Adipocyte (in vitro differentiated cells): ENCODE measurements at regions not wholly inside any gene's neighbourhood (a gene's known extent, or its start where the extent isn't known, plus 50 kb on each side); places are given as distances from the start of the nearest gene placed in this dataset.

Experiments used
- DNase-seq: peaks from one replicate; pipeline ENCODE4 v3.0.0-alpha.2; 2015; ENCODE audit warnings: low read depth
- H3K27me3 ChIP-seq: replicated peaks from 2 replicates; pipeline ENCODE4 v1.7.0; 2013; ENCODE audit warnings: mild to moderate bottlenecking, low read length, moderate library complexity; ENCODE audit not compliant: control insufficient read depth, insufficient read depth
- H3K36me3 ChIP-seq: 2 replicates; pipeline ENCODE4 v1.7.0; 2013; ENCODE audit warnings: low read length, mild to moderate bottlenecking, moderate library complexity; ENCODE audit not compliant: control insufficient read depth, insufficient read depth, severe bottlenecking
- H3K4me1 ChIP-seq: 2 replicates; pipeline ENCODE4 v1.7.0; 2013; ENCODE audit warnings: mild to moderate bottlenecking, low read length, moderate library complexity; ENCODE audit not compliant: control insufficient read depth, insufficient read depth
- H3K4me3 ChIP-seq: 2 replicates; pipeline ENCODE4 v1.7.0; 2013; ENCODE audit warnings: mild to moderate bottlenecking, low read length, moderate library complexity
- H3K9ac ChIP-seq: 2 replicates; pipeline ENCODE4 v1.7.0; 2013; ENCODE audit warnings: mild to moderate bottlenecking, low read length, moderate library complexity
- H3K9me3 ChIP-seq: 2 replicates; pipeline ENCODE4 v1.7.0; 2013; ENCODE audit warnings: mild to moderate bottlenecking, low read length, moderate library complexity; ENCODE audit not compliant: control insufficient read depth

DNA sequence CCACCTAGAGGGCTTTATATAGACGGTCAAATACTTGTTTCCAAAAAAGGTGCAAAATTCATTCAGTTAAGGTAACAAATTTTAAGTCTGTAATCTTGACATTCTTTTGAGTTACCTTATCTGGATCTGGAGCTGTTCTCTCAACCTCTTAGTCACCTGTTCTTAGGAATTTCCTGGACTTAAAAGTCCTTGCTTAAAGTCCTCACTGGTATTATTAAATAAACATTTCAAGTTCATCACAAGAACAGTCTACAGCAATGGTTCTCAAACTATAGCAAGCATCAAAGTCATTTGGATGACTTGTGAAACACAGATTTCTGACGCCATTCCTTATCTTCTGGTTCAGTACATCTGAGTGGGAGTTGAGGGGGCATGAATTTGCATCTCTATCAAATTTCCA lies 122.9 kb upstream of the GOLIM4 start:
- no peaks in the 10 kb centered on the region for H3K36me3 ChIP-seq
- no peaks in the 10 kb centered on the region for H3K9me3 ChIP-seq
- peaks cover 16% of the 10 kb centered on the region for H3K27me3 ChIP-seq
- H3K4me3 ChIP-seq: no peak overlapping the region
- H3K4me1 ChIP-seq: no peaks in the 10 kb centered on the region
- DNase-seq: no peak
- no peak overlapping the region for H3K9ac ChIP-seq

DNA sequence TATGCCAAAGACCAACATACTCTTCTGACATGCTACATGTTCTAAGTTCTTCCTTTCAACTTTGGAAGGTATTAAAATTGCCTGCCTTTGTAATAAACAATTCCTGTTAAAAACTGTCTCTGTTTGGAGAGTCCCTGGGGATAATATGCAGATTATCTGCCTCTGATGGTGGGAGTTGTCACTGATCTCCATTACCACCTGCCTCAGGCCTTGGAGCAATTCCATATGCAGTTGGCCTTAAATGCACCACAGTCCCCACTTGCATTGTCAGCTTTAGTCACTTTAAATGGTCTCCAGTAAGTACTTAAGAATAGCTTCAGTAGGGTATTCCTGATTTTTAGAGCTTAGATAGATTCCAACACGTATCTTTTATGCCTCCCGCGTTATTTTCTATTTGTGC lies 121.1 kb upstream of the GOLIM4 start:
- H3K36me3 ChIP-seq: no peaks in the 10 kb centered on the region
- no peaks in the 10 kb centered on the region for H3K9me3 ChIP-seq
- peaks cover 9% of the 10 kb centered on the region for H3K4me1 ChIP-seq
- H3K4me3 ChIP-seq: no peak overlapping the region
- DNase-seq: no peak
- H3K9ac ChIP-seq: no peak overlapping the region
- peaks cover 11% of the 10 kb centered on the region for H3K27me3 ChIP-seq

DNA sequence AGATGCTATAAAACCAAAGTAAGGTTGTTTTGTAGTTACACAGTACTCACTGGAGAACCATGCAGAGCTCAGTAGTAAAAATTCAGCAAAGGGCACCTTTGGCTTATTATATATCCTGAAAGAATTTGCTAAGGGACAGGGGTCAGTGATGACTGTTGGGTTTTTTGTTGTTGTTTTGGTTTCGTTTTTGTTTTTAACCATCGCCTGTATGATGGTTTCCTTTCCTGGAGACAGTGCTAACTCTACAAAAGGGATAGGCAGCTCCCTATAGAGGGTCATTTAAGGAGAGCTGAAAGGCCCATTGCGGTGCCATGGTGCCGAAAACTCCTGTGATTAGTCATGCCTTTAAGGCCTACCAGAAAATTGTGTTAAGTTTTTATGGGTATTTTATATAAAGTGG lies 118.2 kb upstream of the GOLIM4 start:
- peak; percentile 14 for DNase-seq
- Histone ChIP-seq H3K4me3 (no peak overlapping the region), H3K9ac (no peak overlapping the region), H3K4me1 (peaks cover 9% of the 10 kb centered on the region), H3K36me3 (no peaks in the 10 kb centered on the region), H3K27me3 (no peaks in the 10 kb centered on the region), H3K9me3 (no peaks in the 10 kb centered on the region)

DNA sequence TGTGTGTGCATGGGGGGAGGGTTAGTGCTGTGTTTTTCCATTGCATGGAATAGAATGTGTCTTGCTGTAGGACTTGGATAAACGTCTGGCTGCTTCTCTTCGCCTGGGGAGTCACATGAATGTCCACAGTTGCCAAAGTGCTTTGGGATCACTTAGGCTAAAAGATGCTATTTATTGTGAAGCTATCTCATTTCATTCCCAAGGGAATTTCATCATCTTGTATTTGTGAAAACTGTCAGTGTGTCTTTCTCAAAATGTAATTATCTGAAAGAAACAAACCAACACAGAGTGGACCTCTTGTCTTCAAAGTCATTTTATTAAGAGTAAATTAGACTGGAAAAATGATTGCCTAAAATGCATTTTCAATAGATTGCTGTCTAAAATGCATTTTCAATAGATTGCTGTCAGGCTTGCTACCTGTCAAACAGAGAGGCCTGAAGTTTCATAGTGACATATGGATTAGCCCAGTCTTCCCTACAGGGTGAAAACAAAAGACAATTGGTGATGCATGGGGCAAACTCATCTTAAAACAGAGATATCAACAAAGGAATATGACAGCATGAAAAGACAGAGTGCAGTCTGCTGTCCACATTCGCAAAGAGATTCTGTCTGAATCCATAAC lies 117.1 kb upstream of the GOLIM4 start:
- Histone ChIP-seq H3K27me3 (no peaks in the 10 kb centered on the region), H3K9ac (no peak overlapping the region), H3K9me3 (no peaks in the 10 kb centered on the region), H3K4me3 (no peak overlapping the region), H3K4me1 (peaks cover 9% of the 10 kb centered on the region), H3K36me3 (no peaks in the 10 kb centered on the region)
- DNase-seq: no peak

DNA sequence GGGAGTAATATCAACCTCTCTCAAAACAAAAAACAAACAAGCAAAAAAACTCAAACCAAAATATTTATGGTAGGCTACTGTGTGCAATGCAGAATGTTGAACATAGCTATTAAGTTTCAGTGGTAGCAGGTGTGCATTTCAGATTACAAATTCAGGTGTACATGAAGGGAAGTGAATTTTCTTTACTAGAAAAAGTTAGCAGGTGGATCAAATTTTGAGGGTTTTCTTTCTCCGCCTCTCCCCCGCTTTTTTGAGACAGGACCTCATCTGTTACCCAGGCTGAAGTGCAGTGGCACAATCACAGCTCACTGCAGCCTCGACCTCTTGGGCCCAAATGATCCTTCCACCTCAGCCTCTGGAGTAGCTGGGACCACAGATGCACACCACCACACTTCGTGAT lies 109.7 kb upstream of the GOLIM4 start:
- H3K4me1 ChIP-seq: no peaks in the 10 kb centered on the region
- H3K36me3 ChIP-seq: no peaks in the 10 kb centered on the region
- no peak overlapping the region for H3K9ac ChIP-seq
- no peak overlapping the region for H3K4me3 ChIP-seq
- no peak for DNase-seq
- no peaks in the 10 kb centered on the region for H3K9me3 ChIP-seq
- no peaks in the 10 kb centered on the region for H3K27me3 ChIP-seq

DNA sequence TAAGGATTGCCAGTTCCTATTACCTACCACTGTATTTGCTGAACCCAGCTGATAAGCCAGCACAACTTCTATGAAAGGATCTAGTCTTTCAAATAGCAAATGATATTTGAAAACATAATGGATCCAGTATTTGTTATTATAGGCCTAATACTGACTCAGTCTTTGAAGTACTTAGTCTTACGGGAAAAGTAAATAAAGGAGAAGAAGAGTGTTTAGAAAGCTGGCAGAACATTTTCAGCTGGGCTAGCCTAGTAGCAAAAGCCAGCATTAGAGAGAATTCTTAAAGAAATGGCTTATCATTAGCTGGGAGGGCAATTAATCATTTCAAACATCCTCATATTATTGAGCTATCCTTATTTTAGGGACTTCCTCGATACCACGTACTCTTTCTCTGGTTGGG lies 101.4 kb upstream of the GOLIM4 start:
- DNase-seq: no peak
- no peaks in the 10 kb centered on the region for H3K36me3 ChIP-seq
- no peak overlapping the region for H3K4me3 ChIP-seq
- H3K4me1 ChIP-seq: no peaks in the 10 kb centered on the region
- H3K27me3 ChIP-seq: no peaks in the 10 kb centered on the region
- H3K9ac ChIP-seq: no peak overlapping the region
- H3K9me3 ChIP-seq: no peaks in the 10 kb centered on the region

DNA sequence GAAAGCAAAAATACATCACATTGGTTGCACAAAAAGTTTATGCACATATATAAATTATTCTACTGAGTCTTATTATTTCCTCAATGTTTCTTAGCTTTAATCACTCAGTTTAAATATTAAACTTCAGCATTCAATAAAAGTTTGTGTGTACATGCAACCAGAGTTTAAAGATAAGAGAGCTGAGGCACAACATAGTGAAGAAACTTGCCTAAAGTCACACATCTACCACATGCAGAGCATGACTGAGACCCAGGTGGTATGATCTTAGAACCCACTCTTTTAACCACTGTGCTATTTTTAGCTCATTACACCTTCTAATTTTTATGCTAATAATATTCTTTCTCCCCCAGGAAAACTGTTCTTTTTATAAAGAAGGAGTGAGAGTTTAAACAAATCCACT lies 96.1 kb upstream of the GOLIM4 start:
- Histone ChIP-seq H3K27me3 (no peaks in the 10 kb centered on the region), H3K9ac (no peak overlapping the region), H3K36me3 (no peaks in the 10 kb centered on the region), H3K4me3 (no peak overlapping the region), H3K4me1 (no peaks in the 10 kb centered on the region), H3K9me3 (no peaks in the 10 kb centered on the region)
- DNase-seq: no peak

DNA sequence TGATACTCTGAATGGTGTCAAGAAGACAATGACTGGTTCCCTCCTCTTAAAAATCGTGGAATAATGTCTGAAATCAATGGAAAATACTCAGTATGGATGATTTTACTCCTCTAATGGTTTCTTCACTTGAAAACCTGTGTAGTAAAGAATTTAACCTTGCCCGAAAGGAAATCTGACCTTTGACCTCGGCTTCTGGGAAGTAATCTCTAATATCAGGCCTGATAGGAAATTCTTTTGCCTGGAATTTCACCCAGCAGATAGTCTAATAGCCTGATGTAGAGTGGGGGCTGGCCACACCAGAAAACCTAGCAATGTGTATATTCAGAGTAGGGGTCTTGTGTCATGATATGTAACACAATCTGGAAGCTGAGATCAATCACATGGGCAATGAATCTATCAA lies 91.5 kb upstream of the GOLIM4 start:
- DNase-seq: no peak
- no peaks in the 10 kb centered on the region for H3K27me3 ChIP-seq
- no peak overlapping the region for H3K4me3 ChIP-seq
- H3K9me3 ChIP-seq: no peaks in the 10 kb centered on the region
- H3K36me3 ChIP-seq: no peaks in the 10 kb centered on the region
- no peaks in the 10 kb centered on the region for H3K4me1 ChIP-seq
- H3K9ac ChIP-seq: no peak overlapping the region

DNA sequence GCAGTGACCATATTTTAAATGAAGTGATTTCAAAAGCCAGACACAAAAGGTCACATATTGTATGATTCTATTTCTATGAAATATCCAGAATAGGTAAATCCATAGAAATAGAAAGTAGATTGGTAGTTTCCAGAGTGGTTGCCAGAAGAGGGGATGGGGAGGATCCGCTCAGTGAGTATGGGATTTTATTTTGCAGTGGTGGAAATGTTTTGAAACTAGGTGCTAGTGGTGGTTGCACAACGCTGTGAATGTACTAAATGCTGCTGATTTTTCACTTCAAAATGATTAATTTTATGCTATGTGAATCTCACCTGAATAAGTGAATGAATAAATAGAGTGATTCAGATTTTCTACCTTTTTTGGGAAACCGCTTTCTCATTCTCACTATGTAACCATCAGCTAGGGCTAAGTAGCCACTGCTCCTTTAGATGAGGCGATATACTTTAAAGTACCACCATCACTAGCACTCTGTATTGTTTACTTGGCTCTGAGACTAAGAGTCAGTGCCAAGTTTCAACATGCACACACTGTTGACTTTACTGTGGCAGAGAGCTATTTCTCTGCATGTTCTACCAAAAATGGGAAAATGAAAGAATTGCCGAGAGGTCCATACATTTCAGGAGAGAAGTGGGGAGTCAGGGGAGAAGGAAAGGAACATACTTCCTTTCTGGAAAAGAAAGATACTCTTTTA lies 90.7 kb upstream of the GOLIM4 start:
- Histone ChIP-seq H3K9me3 (no peaks in the 10 kb centered on the region), H3K27me3 (no peaks in the 10 kb centered on the region), H3K4me3 (no peak overlapping the region), H3K4me1 (no peaks in the 10 kb centered on the region), H3K9ac (no peak overlapping the region), H3K36me3 (no peaks in the 10 kb centered on the region)
- DNase-seq: peak; percentile 5

DNA sequence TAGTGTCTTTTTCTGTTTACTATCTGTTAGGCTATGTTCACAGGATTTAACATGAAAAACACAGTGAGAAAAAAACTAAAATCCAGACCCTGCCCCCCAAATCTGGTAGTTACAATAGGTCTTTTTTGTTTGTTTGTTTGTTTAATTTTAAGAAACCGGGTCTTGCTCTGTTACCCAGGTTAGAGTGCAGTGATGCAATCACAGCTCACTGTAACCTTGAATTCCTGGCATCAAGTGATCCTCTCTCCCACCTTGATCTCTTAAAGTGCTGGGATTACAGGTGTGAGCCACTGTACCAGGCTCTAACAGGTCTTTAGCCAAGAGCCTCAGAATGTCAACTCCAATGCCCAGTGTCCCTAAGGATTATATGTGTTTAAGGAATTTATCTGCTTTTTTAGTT lies 88.0 kb upstream of the GOLIM4 start:
- Histone ChIP-seq H3K36me3 (no peaks in the 10 kb centered on the region), H3K4me1 (no peaks in the 10 kb centered on the region), H3K4me3 (no peak overlapping the region), H3K27me3 (no peaks in the 10 kb centered on the region), H3K9me3 (no peaks in the 10 kb centered on the region), H3K9ac (no peak overlapping the region)
- no peak for DNase-seq

DNA sequence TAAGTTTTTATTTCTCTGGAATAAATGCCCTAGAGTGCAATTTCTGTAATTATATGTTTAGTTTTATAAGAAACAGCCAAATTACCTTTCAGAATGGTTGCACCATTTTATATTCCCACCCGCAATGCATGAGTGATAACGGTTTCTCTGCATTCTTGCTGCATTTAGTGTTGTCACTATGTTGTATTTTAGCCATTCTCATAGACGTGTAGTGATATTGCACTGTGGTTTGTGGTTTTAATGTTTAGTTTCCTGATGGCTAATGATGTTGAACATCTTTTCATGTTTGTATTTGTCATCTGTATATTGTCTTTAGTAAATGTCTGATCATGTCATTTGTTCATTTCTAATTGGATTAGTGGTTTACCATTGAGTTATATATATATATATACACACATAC lies 73.0 kb upstream of the GOLIM4 start:
- H3K4me3 ChIP-seq: no peak overlapping the region
- peaks cover 4% of the 10 kb centered on the region for H3K4me1 ChIP-seq
- no peak overlapping the region for H3K9ac ChIP-seq
- H3K36me3 ChIP-seq: no peaks in the 10 kb centered on the region
- H3K27me3 ChIP-seq: no peaks in the 10 kb centered on the region
- no peak for DNase-seq
- no peaks in the 10 kb centered on the region for H3K9me3 ChIP-seq
